Upper lobe of left lung (tissue), 6 donors: ENCODE measurements at regions not wholly inside any gene's neighbourhood (a gene's known extent, or its start where the extent isn't known, plus 50 kb on each side); places are given as distances from the start of the nearest gene placed in this dataset.

Experiments
- ATAC-seq, 2 donors: fragments of 200-7000 bp; cut with Tn5 transposase; one replicate each; pipeline ENCODE4 v1.9.1; 2022; ENCODE audit warnings: mild to moderate bottlenecking in 2 of 2, moderate library complexity in 2 of 2; ENCODE audit not compliant: low FRiP score in 2 of 2
- DNase-seq, 2 donors: peaks; one replicate each; pipeline ENCODE4 v3.0.0-alpha.2; 2019 to 2020
- H3K27ac ChIP-seq, 4 donors: fragments of 200-600 bp; sonication (generic); one replicate each; pipeline ENCODE4 v1.5.1; 2016 to 2019
- H3K27me3 ChIP-seq, 4 donors: fragments of 200-600 bp; sonication (generic); one replicate each; pipeline ENCODE4 v1.5.1; 2017 to 2019
- H3K36me3 ChIP-seq, 4 donors: fragments of 200-600 bp; sonication (generic); one replicate each; pipeline ENCODE4 v1.5.1; 2016 to 2019
- H3K4me1 ChIP-seq, 4 donors: fragments of 200-600 bp; sonication (generic); one replicate each; pipeline ENCODE4 v1.5.1; 2018 to 2019
- H3K4me3 ChIP-seq, 4 donors: fragments of 200-600 bp; sonication (generic); one replicate each; pipeline ENCODE4 v1.5.1; 2017 to 2019; ENCODE audit warnings: mild to moderate bottlenecking in 2 of 4, moderate library complexity in 1 of 4
- H3K9me3 ChIP-seq, 4 donors: fragments of 200-600 bp; sonication (generic); one replicate each; pipeline ENCODE4 v1.5.1; 2018 to 2019
- EP300 ChIP-seq, 4 donors: sonication (generic); formaldehyde crosslinking; IDR thresholded peaks; one replicate each; pipeline ENCODE4 v1.5.1; 2017; ENCODE audit warnings: antibody characterized with exemption in 4 of 4, control low read depth in 2 of 4
- POLR2A ChIP-seq, 4 donors: fragments of 450-650 bp; IDR thresholded peaks; one replicate each; pipeline ENCODE4 v1.5.1; 2016 to 2017; ENCODE audit warnings: antibody characterized with exemption in 4 of 4, mild to moderate bottlenecking in 2 of 4
- POLR2AphosphoS5 ChIP-seq, 2 donors: sonication (generic); formaldehyde crosslinking; IDR thresholded peaks; one replicate each; pipeline ENCODE4 v1.5.1; 2017; ENCODE audit warnings: antibody characterized with exemption in 2 of 2
- WGBS, 2 donors: methylation state at CpG; one replicate each; pipeline ENCODE4 v1.1.5; 2017 to 2018; 5-methylcytosine and 5-hydroxymethylcytosine counted together
- TF ChIP-seq, protein P1 (sequence below), 6 experiments: fragments of 450-650 bp in 4 of 6; fragments of 200-600 bp in 2 of 6; sonication (generic) in 2 of 6; IDR thresholded peaks; one replicate each; pipeline ENCODE4 v1.5.1; 2016 to 2019; ENCODE audit warnings: antibody characterized with exemption in 6 of 6
- donor health status: DM: no; HTN: no; CAD: no; lungs with moderate emphysema.
- donor health status: DM: no; HTN: yes; CAD: no; lungs with severe emphysema.

DNA sequence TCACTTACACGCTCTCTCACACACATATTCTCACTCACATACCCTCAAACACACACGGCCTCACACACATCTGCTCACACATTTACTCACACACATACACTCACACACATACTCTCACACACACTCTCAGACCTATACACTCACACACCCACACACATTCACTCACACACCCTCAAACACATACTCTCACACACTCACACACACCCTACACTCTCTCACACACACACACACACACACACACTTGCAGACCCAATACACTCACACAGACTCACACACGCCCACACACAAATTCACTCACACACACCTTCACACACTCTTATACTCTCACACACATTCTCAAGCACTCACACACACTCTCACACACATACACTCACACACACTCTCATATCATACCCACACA, 155.5 kb upstream of the BACE2 start:
- DNase-seq (no peak), ATAC-seq (no peak)
- no peaks in the 10 kb centered on the region for H3K36me3 ChIP-seq
- peaks cover 0 to 9% (median 0%) of the 10 kb centered on the region in 4 donors for H3K4me1 ChIP-seq
- no peaks in the 10 kb centered on the region for H3K27me3 ChIP-seq
- no peaks in the 10 kb centered on the region for H3K9me3 ChIP-seq
- WGBS, 2 donors, result 89 to 96% methylated on average over 3 of the region's 3 CpGs
- H3K27ac ChIP-seq, result no peak overlapping the region
- TF ChIP-seq POLR2AphosphoS5 (IDR thresholded peaks at IDR 0.05), result no peak
- TF ChIP-seq EP300 (IDR thresholded peaks at IDR 0.05), result no peak
- no peak overlapping the region for H3K4me3 ChIP-seq

DNA sequence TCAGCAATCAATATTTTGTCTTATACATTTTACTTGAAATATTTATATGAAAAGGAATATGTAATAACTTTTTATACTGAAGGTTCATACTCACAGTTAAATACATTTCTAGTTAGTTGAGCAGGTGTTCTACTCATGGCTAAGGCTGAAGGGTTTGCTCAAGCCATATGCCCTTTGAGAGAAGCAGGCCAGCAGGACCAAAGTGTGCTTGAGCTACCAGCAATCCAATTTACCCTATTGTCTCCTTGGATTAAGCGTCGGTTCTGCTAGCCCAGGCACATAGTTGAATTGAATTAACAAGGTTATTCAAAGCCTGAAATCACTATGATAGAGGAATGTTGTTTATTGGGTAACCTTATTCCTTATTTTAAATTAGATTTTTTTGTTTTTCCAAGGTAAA, 151.5 kb upstream of the BACE2 start:
- H3K4me3 ChIP-seq, result no peak overlapping the region
- H3K36me3 ChIP-seq, result no peaks in the 10 kb centered on the region
- WGBS, 2 donors, result 50 to 59% methylated on average over 2 of the region's 2 CpGs
- H3K27me3 ChIP-seq, result no peaks in the 10 kb centered on the region
- H3K27ac ChIP-seq, result no peak overlapping the region
- DNase-seq, result peak in 1 of 2 donors; percentile 29
- H3K4me1 ChIP-seq, result peaks cover 0 to 11% (median 0%) of the 10 kb centered on the region in 4 donors
- no peaks in the 10 kb centered on the region for H3K9me3 ChIP-seq
- ATAC-seq, result no peak
- TF ChIP-seq POLR2AphosphoS5 (IDR thresholded peaks at IDR 0.05) (no peak), POLR2A (IDR thresholded peaks at IDR 0.05) (no peak), EP300 (IDR thresholded peaks at IDR 0.05) (no peak)
- TF ChIP-seq, protein P1, sequence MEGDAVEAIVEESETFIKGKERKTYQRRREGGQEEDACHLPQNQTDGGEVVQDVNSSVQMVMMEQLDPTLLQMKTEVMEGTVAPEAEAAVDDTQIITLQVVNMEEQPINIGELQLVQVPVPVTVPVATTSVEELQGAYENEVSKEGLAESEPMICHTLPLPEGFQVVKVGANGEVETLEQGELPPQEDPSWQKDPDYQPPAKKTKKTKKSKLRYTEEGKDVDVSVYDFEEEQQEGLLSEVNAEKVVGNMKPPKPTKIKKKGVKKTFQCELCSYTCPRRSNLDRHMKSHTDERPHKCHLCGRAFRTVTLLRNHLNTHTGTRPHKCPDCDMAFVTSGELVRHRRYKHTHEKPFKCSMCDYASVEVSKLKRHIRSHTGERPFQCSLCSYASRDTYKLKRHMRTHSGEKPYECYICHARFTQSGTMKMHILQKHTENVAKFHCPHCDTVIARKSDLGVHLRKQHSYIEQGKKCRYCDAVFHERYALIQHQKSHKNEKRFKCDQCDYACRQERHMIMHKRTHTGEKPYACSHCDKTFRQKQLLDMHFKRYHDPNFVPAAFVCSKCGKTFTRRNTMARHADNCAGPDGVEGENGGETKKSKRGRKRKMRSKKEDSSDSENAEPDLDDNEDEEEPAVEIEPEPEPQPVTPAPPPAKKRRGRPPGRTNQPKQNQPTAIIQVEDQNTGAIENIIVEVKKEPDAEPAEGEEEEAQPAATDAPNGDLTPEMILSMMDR (IDR thresholded peaks at IDR 0.05), result no peak

DNA sequence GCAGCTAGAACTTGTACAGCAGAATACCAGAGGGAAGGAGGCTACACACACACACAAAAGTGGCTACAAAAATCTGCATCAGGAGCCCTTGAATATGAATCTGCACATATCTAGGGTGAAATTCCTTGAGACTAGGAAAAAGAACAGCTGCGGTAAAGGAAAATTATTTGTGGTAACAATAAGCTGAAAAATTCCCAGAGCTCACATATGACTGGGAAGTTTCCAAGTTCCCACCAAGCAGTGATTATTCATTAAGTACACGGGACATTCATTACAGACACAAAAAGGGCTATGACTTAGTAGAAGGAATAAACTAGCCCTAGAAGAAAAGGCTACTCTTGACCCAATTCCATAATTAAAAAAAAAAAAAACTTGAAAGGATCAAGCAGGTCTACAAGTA, 149.5 kb upstream of the BACE2 start:
- no peaks in the 10 kb centered on the region for H3K36me3 ChIP-seq
- H3K27ac ChIP-seq, result no peak overlapping the region
- H3K4me1 ChIP-seq, result peaks cover 0 to 11% (median 0%) of the 10 kb centered on the region in 4 donors
- no peak for TF ChIP-seq EP300 (IDR thresholded peaks at IDR 0.05)
- TF ChIP-seq, protein P1 (IDR thresholded peaks at IDR 0.05), result no peak
- ATAC-seq (no peak), DNase-seq (no peak)
- 72 to 80% methylated on average over 2 of the region's 2 CpGs for WGBS, 2 donors
- H3K9me3 ChIP-seq, result no peaks in the 10 kb centered on the region
- H3K4me3 ChIP-seq, result no peak overlapping the region
- no peaks in the 10 kb centered on the region for H3K27me3 ChIP-seq

DNA sequence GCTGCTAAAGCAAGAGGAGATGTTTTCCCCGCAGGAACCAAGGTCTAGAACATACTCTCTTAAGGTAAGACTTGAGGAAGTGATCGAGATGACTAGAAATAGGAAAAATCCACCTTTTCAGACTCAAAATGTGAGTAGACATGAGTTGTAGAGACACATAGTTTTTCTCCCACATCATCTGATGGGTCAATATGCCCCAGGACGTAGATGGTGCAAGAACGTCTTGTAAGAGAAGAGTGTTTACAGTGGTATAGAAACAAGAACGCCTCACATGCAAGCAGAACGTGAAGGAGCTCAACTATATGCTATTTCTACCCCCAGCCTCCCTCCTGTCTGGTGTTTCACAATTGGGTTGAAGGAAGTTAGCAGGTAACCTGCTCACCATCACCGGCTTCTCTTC, 144.0 kb upstream of the BACE2 start:
- WGBS, 2 donors, result 81 to 86% methylated on average over 7 of the region's 7 CpGs
- TF ChIP-seq, protein P1 (IDR thresholded peaks at IDR 0.05), result no peak
- no peak for TF ChIP-seq POLR2A (IDR thresholded peaks at IDR 0.05)
- no peak for TF ChIP-seq EP300 (IDR thresholded peaks at IDR 0.05)
- no peak for TF ChIP-seq POLR2AphosphoS5 (IDR thresholded peaks at IDR 0.05)

DNA sequence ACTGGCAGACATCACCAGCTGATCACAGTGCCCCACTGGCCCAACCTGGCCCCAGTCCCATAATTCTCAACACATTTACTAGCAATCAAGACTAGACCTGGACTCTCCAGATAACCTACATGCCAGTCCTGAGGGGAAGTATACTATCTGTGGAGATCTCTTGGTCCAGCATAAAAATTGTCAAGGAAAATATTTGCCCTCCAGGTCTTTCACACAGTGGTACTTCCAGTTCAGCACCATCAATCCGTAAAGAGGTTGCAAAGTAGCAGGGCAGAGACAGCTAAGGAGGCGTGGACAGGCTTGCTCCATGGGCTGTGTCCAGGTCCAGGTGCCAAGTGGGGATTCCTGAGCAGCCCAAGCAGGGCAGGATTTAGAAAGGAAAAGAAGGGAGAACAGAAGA, 143.6 kb upstream of the BACE2 start:
- Histone ChIP-seq H3K27me3 (no peaks in the 10 kb centered on the region), H3K4me3 (no peak overlapping the region), H3K4me1 (no peaks in the 10 kb centered on the region), H3K36me3 (no peaks in the 10 kb centered on the region), H3K27ac (no peak overlapping the region), H3K9me3 (no peaks in the 10 kb centered on the region)
- WGBS, 2 donors, result 74 to 76% methylated on average over 2 of the region's 2 CpGs
- no peak for TF ChIP-seq POLR2A (IDR thresholded peaks at IDR 0.05)
- no peak for TF ChIP-seq POLR2AphosphoS5 (IDR thresholded peaks at IDR 0.05)
- TF ChIP-seq, protein P1 (IDR thresholded peaks at IDR 0.05), result no peak
- no peak for TF ChIP-seq EP300 (IDR thresholded peaks at IDR 0.05)
- DNase-seq (no peak), ATAC-seq (no peak)

More for the DNA sequence above, 144.0 kb upstream of the BACE2 start:
- no peak overlapping the region for H3K4me3 ChIP-seq
- H3K27me3 ChIP-seq, result no peaks in the 10 kb centered on the region
- H3K9me3 ChIP-seq, result no peaks in the 10 kb centered on the region
- DNase-seq (no peak), ATAC-seq (no peak)
- H3K27ac ChIP-seq, result no peak overlapping the region
- H3K4me1 ChIP-seq, result no peaks in the 10 kb centered on the region
- no peaks in the 10 kb centered on the region for H3K36me3 ChIP-seq
